Natural killer cell (primary cell): ENCODE measurements at regions not wholly inside any gene's neighbourhood (a gene's known extent, or its start where the extent isn't known, plus 50 kb on each side); places are given as distances from the start of the nearest gene placed in this dataset.
"Not testable (repeated sequence)": the region's sequence is repeated elsewhere in the genome, so short reads cannot be mapped to it uniquely, and the experiment has no call there.

Experiments used
- ATAC-seq, 3 donors: fragments of 150-1000 bp in 2 of 3; fragments of 200-7000 bp in 1 of 3; cut with Tn5 transposase; 1 replicate in 1 of 3; 2 replicates in 2 of 3; pipeline ENCODE4 v1.10.0; 2021; ENCODE audit warnings: mild to moderate bottlenecking in 2 of 3, moderate library complexity in 2 of 3
- DNase-seq, 2 donors: peaks; one replicate each; pipeline versions ENCODE4 v3.0.0 to v3.0.0-alpha.2; 2013 to 2021; ENCODE audit warnings: mixed read lengths in 1 of 2
- H3K27ac ChIP-seq: one replicate; pipeline ENCODE4 v1.5.1; 2013; ENCODE audit warnings: mild to moderate bottlenecking, low read length
- H3K27me3 ChIP-seq: one replicate; pipeline ENCODE4 v1.6.1; 2013; ENCODE audit warnings: low read length; ENCODE audit not compliant: control insufficient read depth, insufficient read depth
- H3K36me3 ChIP-seq: one replicate; pipeline ENCODE4 v1.6.1; 2013; ENCODE audit warnings: low read length; ENCODE audit not compliant: control insufficient read depth, insufficient read depth
- H3K4me1 ChIP-seq: one replicate; pipeline ENCODE4 v1.6.1; 2013; ENCODE audit warnings: low read length; ENCODE audit not compliant: control insufficient read depth, insufficient read depth
- H3K4me3 ChIP-seq: one replicate; pipeline ENCODE4 v1.5.1; 2013; ENCODE audit warnings: low read length
- H3K9me3 ChIP-seq: one replicate; pipeline ENCODE4 v1.6.1; 2013; ENCODE audit warnings: low read length; ENCODE audit not compliant: control insufficient read depth, insufficient read depth
- H3K27ac Mint-ChIP-seq, 2 donors: one replicate each; pipeline ENCODE4 v1.8.0; 2022; ENCODE audit warnings: mild to moderate bottlenecking in 2 of 2, mixed read lengths in 2 of 2, moderate library complexity in 1 of 2
- H3K27me3 Mint-ChIP-seq, 2 donors: one replicate each; pipeline ENCODE4 v1.8.0; 2022; ENCODE audit warnings: low read depth in 2 of 2, mixed read lengths in 2 of 2
- H3K36me3 Mint-ChIP-seq: one replicate; pipeline ENCODE4 v1.8.0; 2022; ENCODE audit warnings: mixed read lengths
- H3K4me1 Mint-ChIP-seq, 2 donors: one replicate each; pipeline ENCODE4 v1.8.0; 2022; ENCODE audit warnings: mixed read lengths in 2 of 2
- H3K4me3 Mint-ChIP-seq: one replicate; pipeline ENCODE4 v1.8.0; 2022; ENCODE audit warnings: mild to moderate bottlenecking, moderate library complexity, mixed read lengths
- H3K9me3 Mint-ChIP-seq, 2 donors: one replicate each; pipeline ENCODE4 v1.8.0; 2022; ENCODE audit warnings: mixed read lengths in 2 of 2
- CTCF ChIP-seq: fragments of 200-600 bp; IDR thresholded peaks from one replicate; pipeline ENCODE4 v1.8.0; 2022; ENCODE audit warnings: antibody characterized with exemption
- WGBS: methylation state at CpG from one replicate; pipeline ENCODE4 v1.1.7; 2013; ENCODE audit warnings: missing lambda C conversion rate; ENCODE audit not compliant: insufficient coverage; 5-methylcytosine and 5-hydroxymethylcytosine counted together
- intact Hi-C: fragments of 100-400 bp; cut with micrococcal nuclease; formaldehyde crosslinking; loops from one replicate; pipeline ENCODE4 v1.14.2; 2022

GRCh38 chr19:34576292-34576691, 94.7 kb downstream of the WTIP start:
- Histone ChIP-seq H3K36me3 (no peaks in the 10 kb centered on the region), H3K4me3 (no peak overlapping the region), H3K27me3 (no peaks in the 10 kb centered on the region), H3K9me3 (peaks cover 9% of the 10 kb centered on the region), H3K27ac (no peak overlapping the region), H3K4me1 (no peaks in the 10 kb centered on the region)
- H3K27ac Mint-ChIP-seq: no peak overlapping the region
- no peak for ATAC-seq
- H3K27me3 Mint-ChIP-seq: peaks cover 0 to 5% of the 10 kb centered on the region in 2 donors
- H3K4me1 Mint-ChIP-seq: peaks cover 0 to 5% of the 10 kb centered on the region in 2 donors
- DNase-seq: no peak
- H3K4me3 Mint-ChIP-seq: no peak overlapping the region
- intact Hi-C loops: no loop called here
- peaks cover 0 to 10% of the 10 kb centered on the region in 2 donors for H3K9me3 Mint-ChIP-seq
- WGBS: 90% methylated on average over 4 of the region's 5 CpGs
- no peaks in the 10 kb centered on the region for H3K36me3 Mint-ChIP-seq
- TF ChIP-seq CTCF: no peak

DNA sequence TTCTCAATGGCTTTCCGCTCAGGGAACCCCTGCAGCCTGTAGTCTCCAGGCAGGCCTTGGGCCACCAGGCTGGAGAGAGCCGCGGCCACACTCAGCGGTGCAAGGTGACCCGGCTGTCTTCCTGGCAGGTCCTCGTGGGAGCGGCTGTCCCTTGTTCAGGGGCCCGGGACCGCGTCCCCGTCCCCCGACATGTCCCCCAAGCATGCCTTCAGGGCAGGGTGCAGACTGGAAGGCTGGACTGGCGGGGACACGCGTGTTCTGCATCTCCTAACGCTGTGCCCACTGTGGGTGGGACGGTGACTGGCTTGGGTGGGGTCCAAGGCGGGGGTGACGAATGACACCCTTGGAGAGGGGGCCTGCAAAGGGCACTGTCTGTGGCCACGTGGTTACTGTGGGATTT, 93.6 kb downstream of the WTIP start:
- no peak overlapping the region for H3K27ac ChIP-seq
- no peaks in the 10 kb centered on the region for H3K4me1 ChIP-seq
- WGBS: 91% methylated on average over 20 of the region's 20 CpGs
- no peaks in the 10 kb centered on the region for H3K27me3 ChIP-seq
- no peak overlapping the region for H3K4me3 ChIP-seq
- no peaks in the 10 kb centered on the region for H3K36me3 ChIP-seq
- peaks cover 16% of the 10 kb centered on the region for H3K9me3 ChIP-seq
- Mint-ChIP-seq H3K27ac (no peak overlapping the region), H3K9me3 (peaks cover 7 to 10% of the 10 kb centered on the region in 2 donors), H3K27me3 (peaks cover 0 to 5% of the 10 kb centered on the region in 2 donors), H3K4me3 (no peak overlapping the region), H3K4me1 (peaks cover 0 to 5% of the 10 kb centered on the region in 2 donors), H3K36me3 (peaks cover 7% of the 10 kb centered on the region)
- TF ChIP-seq CTCF: no peak
- DNase-seq: no peak
- ATAC-seq: no peak
- intact Hi-C loops: no loop called here

GRCh38 chr19:34574704-34575103, 93.1 kb downstream of the WTIP start:
- no peak overlapping the region for H3K27ac ChIP-seq
- no peaks in the 10 kb centered on the region for H3K4me1 ChIP-seq
- H3K9me3 Mint-ChIP-seq: peaks cover 7 to 10% of the 10 kb centered on the region in 2 donors
- ATAC-seq: no peak
- intact Hi-C loops: no loop called here
- no peak overlapping the region for H3K4me3 ChIP-seq
- no peak overlapping the region for H3K27ac Mint-ChIP-seq
- peaks cover 0 to 5% of the 10 kb centered on the region in 2 donors for H3K4me1 Mint-ChIP-seq
- peaks cover 0 to 5% of the 10 kb centered on the region in 2 donors for H3K27me3 Mint-ChIP-seq
- WGBS: 80% methylated on average over 3 of the region's 3 CpGs
- H3K4me3 Mint-ChIP-seq: no peak overlapping the region
- DNase-seq: no peak
- H3K36me3 Mint-ChIP-seq: peaks cover 8% of the 10 kb centered on the region
- H3K36me3 ChIP-seq: no peaks in the 10 kb centered on the region
- H3K27me3 ChIP-seq: no peaks in the 10 kb centered on the region
- TF ChIP-seq CTCF: no peak
- H3K9me3 ChIP-seq: peaks cover 19% of the 10 kb centered on the region

DNA sequence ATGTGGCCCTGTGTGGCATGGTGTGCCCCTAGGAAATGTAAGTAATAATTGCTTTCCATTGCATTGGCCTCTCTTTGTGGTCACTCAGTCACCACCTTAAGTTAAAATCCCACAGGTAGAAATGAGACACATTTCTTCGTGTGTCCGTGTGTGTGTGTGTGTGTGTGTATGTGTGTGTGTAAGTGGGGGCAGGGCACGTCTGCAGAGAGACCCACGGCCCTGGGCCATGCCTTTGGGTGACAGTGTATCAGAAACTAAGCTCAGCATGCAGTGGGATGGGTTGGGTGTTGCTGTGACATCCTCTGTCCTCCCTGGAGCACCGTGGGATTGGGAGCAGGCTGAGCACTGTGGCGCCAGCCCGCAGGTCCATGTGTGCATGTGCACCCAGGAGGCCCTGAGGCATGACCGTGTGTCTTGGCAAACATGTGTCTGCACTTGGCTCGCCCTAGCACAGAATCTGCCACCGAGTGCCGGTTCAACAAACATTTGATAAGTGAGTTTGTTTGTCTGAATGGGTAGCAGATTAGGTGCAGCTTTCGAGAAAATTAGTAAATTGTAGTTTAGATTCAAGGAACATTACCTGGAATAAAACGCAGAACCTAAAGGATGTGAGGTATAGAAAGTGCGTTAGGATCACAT, 91.8 kb downstream of the WTIP start:
- Mint-ChIP-seq H3K36me3 (peaks cover 14% of the 10 kb centered on the region), H3K27ac (no peak overlapping the region), H3K4me3 (no peak overlapping the region), H3K27me3 (peaks cover 0 to 5% of the 10 kb centered on the region in 2 donors), H3K4me1 (peaks cover 0 to 5% of the 10 kb centered on the region in 2 donors), H3K9me3 (peaks cover 10% of the 10 kb centered on the region in 2 donors)
- no peaks in the 10 kb centered on the region for H3K4me1 ChIP-seq
- 74% methylated on average over 14 of the region's 14 CpGs for WGBS
- peaks cover 30% of the 10 kb centered on the region for H3K9me3 ChIP-seq
- no peaks in the 10 kb centered on the region for H3K27me3 ChIP-seq
- H3K36me3 ChIP-seq: no peaks in the 10 kb centered on the region
- intact Hi-C loops: no loop called here
- H3K4me3 ChIP-seq: no peak overlapping the region
- ATAC-seq (no peak), DNase-seq (no peak)
- no peak overlapping the region for H3K27ac ChIP-seq
- TF ChIP-seq CTCF: no peak

GRCh38 chr19:34570140-34570539, 88.6 kb downstream of the WTIP start:
- H3K4me3 ChIP-seq, DNase-seq, H3K4me3 Mint-ChIP-seq, H3K4me1 ChIP-seq, H3K27me3 Mint-ChIP-seq, H3K4me1 Mint-ChIP-seq, intact Hi-C loops, H3K27ac ChIP-seq, H3K36me3 ChIP-seq, H3K27ac Mint-ChIP-seq, ATAC-seq, H3K27me3 ChIP-seq: not testable (repeated sequence)
- WGBS: 99% methylated on average over 4 of the region's 6 CpGs
- peaks cover 29% of the 10 kb centered on the region for H3K9me3 ChIP-seq
- peaks cover 8 to 11% of the 10 kb centered on the region in 2 donors for H3K9me3 Mint-ChIP-seq
- peaks cover 14% of the 10 kb centered on the region for H3K36me3 Mint-ChIP-seq
